HG03066 (cell line): ENCODE measurements at regions not wholly inside any gene's neighbourhood (a gene's known extent, or its start where the extent isn't known, plus 50 kb on each side); places are given as distances from the start of the nearest gene placed in this dataset.

Experiments used
- ATAC-seq: cut with Tn5 transposase; IDR thresholded peaks from one replicate; pipeline ENCODE4 v1.9.1; 2021; ENCODE audit warnings: low read depth; ENCODE audit not compliant: unreplicated experiment

- ATAC-seq: no peak
Observed at GRCh38 chr4:24476282-24476681, 108.1 kb downstream of the DHX15 start.

GRCh38 chr4:24475756-24476155 lies 108.6 kb downstream of the DHX15 start:
- no peak for ATAC-seq

- ATAC-seq: no peak
Observed at GRCh38 chr4:24473309-24473721, 111.0 kb downstream of the DHX15 start.

- peak; percentile 66 for ATAC-seq
Observed at GRCh38 chr4:24472514-24473308, 111.6 kb downstream of the DHX15 start.

GRCh38 chr4:24472161-24472510 lies 112.2 kb downstream of the DHX15 start:
- ATAC-seq: no peak

- ATAC-seq: no peak
Observed at GRCh38 chr4:24471486-24472160, 112.7 kb downstream of the DHX15 start.

GRCh38 chr4:24470666-24471485 lies 113.5 kb downstream of the DHX15 start:
- ATAC-seq: no peak

GRCh38 chr4:24468071-24468470 lies 116.3 kb downstream of the DHX15 start:
- no peak for ATAC-seq

GRCh38 chr4:24464566-24464965 lies 119.8 kb downstream of the DHX15 start:
- ATAC-seq: no peak

GRCh38 chr4:24456431-24456830 lies 127.9 kb downstream of the DHX15 start:
- no peak for ATAC-seq

GRCh38 chr4:24453951-24454350 lies 130.4 kb downstream of the DHX15 start:
- ATAC-seq: no peak

- ATAC-seq: no peak
Observed at GRCh38 chr4:24451870-24452269, 132.5 kb downstream of the DHX15 start.

GRCh38 chr4:24443200-24443599 lies 141.2 kb downstream of the DHX15 start:
- no peak for ATAC-seq

GRCh38 chr4:24440765-24441164 lies 143.6 kb downstream of the DHX15 start:
- no peak for ATAC-seq

GRCh38 chr4:24434241-24434640 lies 150.1 kb downstream of the DHX15 start:
- no peak for ATAC-seq

GRCh38 chr4:24433515-24434214 lies 150.7 kb downstream of the DHX15 start:
- no peak for ATAC-seq

- no peak for ATAC-seq
Observed at GRCh38 chr4:24428850-24429249, 155.5 kb downstream of the DHX15 start.

- ATAC-seq: no peak
Observed at GRCh38 chr4:24426557-24426956, 157.8 kb downstream of the DHX15 start.

- ATAC-seq: no peak
Observed at GRCh38 chr4:24425863-24426262, 158.5 kb downstream of the DHX15 start.

GRCh38 chr4:24423670-24424069 lies 160.7 kb downstream of the DHX15 start:
- ATAC-seq: no peak

- no peak for ATAC-seq
Observed at GRCh38 chr4:24422644-24423043, 161.7 kb downstream of the DHX15 start.
